ENCODE measurements at regions not wholly inside any gene's neighbourhood (a gene's known extent, or its start where the extent isn't known, plus 50 kb on each side); places are given as distances from the start of the nearest gene placed in this dataset.

GRCh38 chr5:32504329-32504988 lies 59.9 kb upstream of the ZFR start:
- DNase-seq (ENCODE audit: low spot score) (no peak), FAIRE-seq (no peak)

- no peak for DNase-seq (ENCODE audit: low spot score)
- FAIRE-seq: no peak
Observed at GRCh38 chr5:32503261-32503660, 58.7 kb upstream of the ZFR start.

GRCh38 chr5:32501071-32502002 lies 56.8 kb upstream of the ZFR start:
- no peak for FAIRE-seq
- DNase-seq (ENCODE audit: low spot score): no peak

- FAIRE-seq (no peak), DNase-seq (ENCODE audit: low spot score) (no peak)
Observed at GRCh38 chr5:32500181-32500580, 55.6 kb upstream of the ZFR start.

GRCh38 chr5:32499261-32499660 lies 54.7 kb upstream of the ZFR start:
- no peak for DNase-seq (ENCODE audit: low spot score)
- FAIRE-seq: no peak

GRCh38 chr5:32498484-32498883 lies 53.9 kb upstream of the ZFR start:
- DNase-seq (ENCODE audit: low spot score) (no peak), FAIRE-seq (no peak)

- no peak for FAIRE-seq
Observed at GRCh38 chr5:32496104-32496503, 51.6 kb upstream of the ZFR start.

GRCh38 chr5:32494827-32495226 lies 50.3 kb upstream of the ZFR start:
- DNase-seq (ENCODE audit: low spot score) (no peak), FAIRE-seq (no peak)

More at GRCh38 chr5:32496104-32496503, 51.6 kb upstream of the ZFR start:
- no peak for DNase-seq (ENCODE audit: low spot score)

Data from urothelium cell line (cell line).